T-helper 17 cell (primary cell): ENCODE measurements at regions not wholly inside any gene's neighbourhood (a gene's known extent, or its start where the extent isn't known, plus 50 kb on each side); places are given as distances from the start of the nearest gene placed in this dataset.

Source experiments
- ATAC-seq: fragments of 150-1000 bp; cut with Tn5 transposase; 2 replicates; pipeline ENCODE4 v1.10.0; 2021; ENCODE audit warnings: mild to moderate bottlenecking, moderate library complexity
- DNase-seq, 3 donors: peaks; one replicate each; pipeline versions ENCODE4 v3.0.0 to v3.0.0-alpha.2; 2020 to 2021
- H3K9me3 ChIP-seq: one replicate; pipeline ENCODE4 v1.7.0; 2013; ENCODE audit warnings: low read length, mild to moderate bottlenecking; ENCODE audit not compliant: control insufficient read depth, poor library complexity, severe bottlenecking
- H3K27ac Mint-ChIP-seq: one replicate; pipeline ENCODE4 v1.8.0; 2022; ENCODE audit warnings: mild to moderate bottlenecking, moderate library complexity, mixed read lengths
- H3K27me3 Mint-ChIP-seq: one replicate; pipeline ENCODE4 v1.8.0; 2022; ENCODE audit warnings: mixed read lengths
- H3K36me3 Mint-ChIP-seq: one replicate; pipeline ENCODE4 v1.8.0; 2022; ENCODE audit warnings: low read depth, mixed read lengths
- H3K4me1 Mint-ChIP-seq: one replicate; pipeline ENCODE4 v1.8.0; 2022; ENCODE audit warnings: mild to moderate bottlenecking, mixed read lengths
- H3K4me3 Mint-ChIP-seq: one replicate; pipeline ENCODE4 v1.8.0; 2022; ENCODE audit warnings: mild to moderate bottlenecking, moderate library complexity, mixed read lengths

- Mint-ChIP-seq H3K27me3 (peaks cover 7% of the 10 kb centered on the region), H3K27ac (no peak overlapping the region), H3K4me1 (peaks cover 2% of the 10 kb centered on the region), H3K4me3 (no peak overlapping the region), H3K36me3 (no peaks in the 10 kb centered on the region)
- H3K9me3 ChIP-seq: no peaks in the 10 kb centered on the region
- DNase-seq (no peak), ATAC-seq (no peak)
Measured at GRCh38 chr4:120163895-120164294, 97.2 kb upstream of the MAD2L1 start.

DNA sequence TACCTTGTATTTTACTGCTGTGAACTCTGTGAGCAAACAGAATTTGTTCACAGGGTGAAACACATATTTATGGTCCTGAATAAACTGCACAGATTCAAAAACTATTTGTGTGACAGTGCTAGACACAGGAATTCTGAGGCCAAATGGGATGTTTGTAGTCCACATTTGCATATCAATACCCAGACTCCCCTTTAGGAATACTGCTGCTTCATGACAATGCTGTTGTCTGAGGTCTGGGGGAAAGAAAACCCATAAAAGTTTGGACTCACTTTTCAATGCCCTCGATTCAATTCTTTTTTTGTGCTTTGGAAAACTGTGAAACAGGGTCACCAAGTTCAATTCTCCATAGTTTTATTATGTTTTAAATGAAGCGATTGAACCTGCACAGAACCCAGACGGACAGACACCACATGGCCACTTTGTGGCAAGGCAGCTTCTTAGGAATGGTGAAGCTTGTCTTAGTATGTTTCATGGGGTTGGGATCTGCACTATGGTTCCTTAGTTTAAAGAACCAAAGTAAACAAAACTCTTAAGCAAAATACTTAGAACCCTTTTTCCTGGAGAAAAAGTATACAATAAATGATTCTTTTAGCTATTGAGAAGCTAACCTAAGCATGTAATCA is 92.3 kb upstream of the MAD2L1 start:
- no peak overlapping the region for H3K27ac Mint-ChIP-seq
- H3K36me3 Mint-ChIP-seq: no peaks in the 10 kb centered on the region
- peaks cover under 1% of the 10 kb centered on the region for H3K27me3 Mint-ChIP-seq
- H3K4me1 Mint-ChIP-seq: peaks cover 2% of the 10 kb centered on the region
- H3K4me3 Mint-ChIP-seq: no peak overlapping the region
- DNase-seq (no peak), ATAC-seq (no peak)
- H3K9me3 ChIP-seq: no peaks in the 10 kb centered on the region

- ATAC-seq: no peak
- H3K9me3 ChIP-seq: no peaks in the 10 kb centered on the region
- H3K27ac Mint-ChIP-seq: no peak overlapping the region
- H3K4me1 Mint-ChIP-seq: peaks cover 2% of the 10 kb centered on the region
- H3K36me3 Mint-ChIP-seq: no peaks in the 10 kb centered on the region
- DNase-seq: no peak
- no peaks in the 10 kb centered on the region for H3K27me3 Mint-ChIP-seq
- no peak overlapping the region for H3K4me3 Mint-ChIP-seq
Measured at GRCh38 chr4:120158046-120158445, 91.4 kb upstream of the MAD2L1 start.

DNA sequence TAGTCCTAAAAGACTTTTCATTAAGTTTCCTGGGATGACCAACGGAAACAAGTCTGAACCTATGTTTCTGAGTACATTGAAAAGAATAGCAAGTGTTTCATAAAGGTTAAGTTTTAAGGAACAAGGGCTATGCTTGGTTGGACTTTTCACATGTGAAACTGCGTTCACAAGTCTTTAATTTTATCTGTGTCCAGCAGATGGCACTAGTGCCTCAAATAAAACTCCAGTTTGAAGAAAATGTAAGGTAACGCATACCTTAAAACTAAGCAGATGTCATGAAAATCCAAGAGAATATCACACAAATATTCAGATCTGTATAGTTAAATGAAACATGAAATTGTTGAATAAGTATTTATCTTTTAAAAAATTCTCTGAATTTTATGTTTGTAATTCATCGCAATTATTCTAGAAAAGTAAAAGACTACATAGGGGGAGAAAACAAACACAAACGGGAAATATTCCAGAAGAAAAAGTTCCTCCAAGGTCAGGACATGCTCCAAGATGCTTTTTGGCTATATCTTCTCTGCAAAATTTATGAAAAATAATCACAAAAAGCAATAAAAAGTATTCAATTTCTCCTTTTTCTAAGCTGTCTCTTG is 89.6 kb upstream of the MAD2L1 start:
- ATAC-seq: peak; percentile 50
- peak in 1 of 3 donors; percentile 14 for DNase-seq

DNA sequence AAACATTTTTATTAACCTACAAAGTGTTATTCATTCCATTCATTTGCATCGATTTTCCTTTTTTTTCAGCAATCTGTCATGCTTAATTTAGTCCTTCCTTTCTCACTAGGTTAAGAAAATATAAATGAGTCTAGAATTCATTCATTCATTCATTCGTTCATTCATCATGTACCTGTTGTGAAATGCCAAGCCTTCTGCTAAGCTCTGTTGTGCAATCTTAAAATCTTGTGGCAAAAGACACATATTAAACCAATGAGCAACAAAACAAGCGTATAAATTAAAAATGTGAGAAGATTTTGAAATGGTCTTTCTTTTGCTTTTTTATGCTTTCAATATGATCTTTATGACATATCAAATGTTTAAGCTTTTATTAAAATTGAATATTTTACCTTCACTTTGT is 88.6 kb upstream of the MAD2L1 start:
- H3K4me1 Mint-ChIP-seq: peaks cover 2% of the 10 kb centered on the region
- H3K4me3 Mint-ChIP-seq: no peak overlapping the region
- ATAC-seq: no peak
- no peaks in the 10 kb centered on the region for H3K36me3 Mint-ChIP-seq
- H3K9me3 ChIP-seq: no peaks in the 10 kb centered on the region
- no peak for DNase-seq
- H3K27ac Mint-ChIP-seq: no peak overlapping the region
- H3K27me3 Mint-ChIP-seq: no peaks in the 10 kb centered on the region

More for the DNA sequence above, 89.6 kb upstream of the MAD2L1 start:
- Mint-ChIP-seq H3K4me1 (peaks cover 2% of the 10 kb centered on the region), H3K4me3 (no peak overlapping the region), H3K27me3 (no peaks in the 10 kb centered on the region), H3K36me3 (no peaks in the 10 kb centered on the region), H3K27ac (no peak overlapping the region)
- H3K9me3 ChIP-seq: no peaks in the 10 kb centered on the region

GRCh38 chr4:120144634-120145033 is 78.0 kb upstream of the MAD2L1 start:
- no peaks in the 10 kb centered on the region for H3K9me3 ChIP-seq
- Mint-ChIP-seq H3K36me3 (no peaks in the 10 kb centered on the region), H3K4me3 (no peak overlapping the region), H3K4me1 (no peaks in the 10 kb centered on the region), H3K27me3 (no peaks in the 10 kb centered on the region), H3K27ac (no peak overlapping the region)
- no peak for ATAC-seq
- no peak for DNase-seq

DNA sequence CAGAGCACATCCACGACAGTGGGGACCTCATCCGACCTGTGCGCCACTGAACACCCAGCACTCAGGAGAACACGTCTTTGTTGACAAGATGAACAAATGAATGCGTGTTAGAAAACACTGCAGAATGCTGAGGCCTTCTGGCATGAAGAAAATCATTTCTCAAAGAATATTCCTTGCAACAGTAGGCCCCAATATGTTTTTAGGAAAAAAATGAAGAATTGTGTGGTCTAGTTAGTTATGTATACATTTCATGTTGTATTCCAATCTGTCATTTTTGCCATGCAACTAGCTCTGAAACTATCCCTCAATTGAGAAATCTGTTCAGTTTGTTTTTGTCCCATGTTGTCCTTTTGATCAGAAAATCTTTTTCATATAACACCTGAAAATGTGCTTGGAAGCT is 77.4 kb upstream of the MAD2L1 start:
- H3K4me1 Mint-ChIP-seq: no peaks in the 10 kb centered on the region
- H3K27ac Mint-ChIP-seq: no peak overlapping the region
- ATAC-seq: no peak
- H3K27me3 Mint-ChIP-seq: no peaks in the 10 kb centered on the region
- no peak for DNase-seq
- H3K4me3 Mint-ChIP-seq: no peak overlapping the region
- no peaks in the 10 kb centered on the region for H3K36me3 Mint-ChIP-seq
- no peaks in the 10 kb centered on the region for H3K9me3 ChIP-seq

DNA sequence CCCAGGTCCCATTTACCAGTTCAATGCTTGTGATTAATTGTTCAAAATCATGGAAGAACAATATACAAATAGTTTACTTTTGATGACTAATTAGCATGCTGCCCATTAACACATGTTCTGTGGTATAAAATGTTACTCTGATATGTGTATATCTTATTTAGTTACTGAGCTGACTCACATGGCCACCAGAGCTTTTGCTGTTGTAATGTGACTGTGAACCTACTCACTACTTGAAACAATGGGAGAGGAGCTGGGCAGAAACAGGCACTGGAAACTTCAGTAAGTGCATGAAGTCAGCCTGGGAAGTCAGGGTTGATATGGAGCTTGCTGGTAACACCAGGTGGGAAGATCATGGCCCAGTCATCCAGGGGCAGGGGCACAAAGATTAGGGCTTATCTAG is 72.7 kb upstream of the MAD2L1 start:
- Mint-ChIP-seq H3K4me1 (no peaks in the 10 kb centered on the region), H3K4me3 (no peak overlapping the region), H3K27me3 (no peaks in the 10 kb centered on the region), H3K36me3 (no peaks in the 10 kb centered on the region), H3K27ac (no peak overlapping the region)
- no peak for ATAC-seq
- H3K9me3 ChIP-seq: no peaks in the 10 kb centered on the region
- DNase-seq: no peak

GRCh38 chr4:120132935-120133334 is 66.3 kb upstream of the MAD2L1 start:
- Mint-ChIP-seq H3K27me3 (peaks cover 9% of the 10 kb centered on the region), H3K36me3 (no peaks in the 10 kb centered on the region), H3K4me3 (no peak overlapping the region), H3K4me1 (no peaks in the 10 kb centered on the region), H3K27ac (no peak overlapping the region)
- no peak for ATAC-seq
- no peak for DNase-seq
- H3K9me3 ChIP-seq: no peaks in the 10 kb centered on the region

GRCh38 chr4:120130786-120131185 is 64.1 kb upstream of the MAD2L1 start:
- Mint-ChIP-seq H3K4me3 (no peak overlapping the region), H3K36me3 (no peaks in the 10 kb centered on the region), H3K4me1 (no peaks in the 10 kb centered on the region), H3K27ac (no peak overlapping the region), H3K27me3 (peaks cover 9% of the 10 kb centered on the region)
- DNase-seq: no peak
- ATAC-seq: no peak
- no peaks in the 10 kb centered on the region for H3K9me3 ChIP-seq
